HEK293 (cell line): ENCODE measurements at regions not wholly inside any gene's neighbourhood (a gene's known extent, or its start where the extent isn't known, plus 50 kb on each side); places are given as distances from the start of the nearest gene placed in this dataset.
A peak's percentile ranks its signal among the peaks of the same experiment; 100 is the strongest.

ENCODE experiments used
- CTCF ChIA-PET: fragments of 350-600 bp; formaldehyde crosslinking; extraction: SDS; loops from one replicate; lab custom pipeline; 2021; ENCODE audit warnings: antibody characterized with exemption; lab: Yijun Ruan, JAX
- POLR2A ChIA-PET: fragments of 300-600 bp; formaldehyde crosslinking; extraction: SDS; loops from one replicate; lab custom pipeline; 2020; ENCODE audit warnings: antibody characterized with exemption, inconsistent platforms; lab: Yijun Ruan, JAX
- H3K27ac ChIP-seq: fragments of 200-500 bp; sonication (Bioruptor generic); 2 replicates; pipeline ENCODE4 v1.5.1; 2014; ENCODE audit warnings: low read depth, low read length, control low read depth, inconsistent platforms; ENCODE audit errors: extremely low read depth
- H3K36me3 ChIP-seq, 2 experiments: fragments of 200-500 bp in 1 of 2; sonication (Bioruptor generic) in 1 of 2; 1 replicate in 1 of 2; 2 replicates in 1 of 2; pipeline ENCODE4 v1.5.1; 2014 to 2017; ENCODE audit warnings: inconsistent platforms in 2 of 2, low read length in 2 of 2; ENCODE audit not compliant: control insufficient read depth in 2 of 2, insufficient read depth in 1 of 2
- H3K4me1 ChIP-seq: fragments of 200-500 bp; sonication (Bioruptor generic); 2 replicates; pipeline ENCODE4 v1.5.1; 2014; ENCODE audit warnings: mild to moderate bottlenecking, low read length, inconsistent platforms; ENCODE audit not compliant: control insufficient read depth, insufficient read depth
- H3K4me3 ChIP-seq: 2 replicates; pipeline ENCODE4 v1.5.1; 2011; ENCODE audit warnings: low read depth, mild to moderate bottlenecking, control low read depth, low read length, moderate library complexity
- H3K9me3 ChIP-seq: fragments of 200-500 bp; sonication (Bioruptor generic); 2 replicates; pipeline ENCODE4 v1.5.1; 2014; ENCODE audit warnings: low read depth, low read length, inconsistent platforms; ENCODE audit not compliant: control insufficient read depth, insufficient read depth
- ATF2 ChIP-seq: fragments of 450-650 bp; formaldehyde crosslinking; IDR thresholded peaks from 2 replicates; pipeline ENCODE4 v1.5.1; 2016; ENCODE audit warnings: missing biosample characterization, missing genetic modification characterization, low read depth
- GLI2 ChIP-seq: fragments of 450-650 bp; formaldehyde crosslinking; IDR thresholded peaks from 2 replicates; pipeline ENCODE4; 2017; ENCODE audit warnings: missing biosample characterization, missing genetic modification characterization, low read depth, borderline replicate concordance
- KLF7 ChIP-seq: fragments of 450-650 bp; formaldehyde crosslinking; IDR thresholded peaks from 2 replicates; pipeline ENCODE4 v1.5.1; 2016; ENCODE audit warnings: missing biosample characterization, missing genetic modification characterization, borderline replicate concordance
- SETDB1 ChIP-seq: IDR thresholded peaks from one replicate; pipeline ENCODE4 v1.6.1; 2017; ENCODE audit warnings: mild to moderate bottlenecking, low read length, moderate library complexity, mixed read lengths; ENCODE audit not compliant: insufficient read length
- SP2 ChIP-seq: fragments of 450-650 bp; formaldehyde crosslinking; IDR thresholded peaks from 2 replicates; pipeline ENCODE4 v1.5.1; 2016; ENCODE audit warnings: missing biosample characterization, missing genetic modification characterization
- SP3 ChIP-seq: fragments of 450-650 bp; formaldehyde crosslinking; IDR thresholded peaks from 2 replicates; pipeline ENCODE4 v1.5.1; 2016; ENCODE audit warnings: missing biosample characterization, missing genetic modification characterization
- TCF7L2 ChIP-seq: IDR thresholded peaks from 2 replicates; pipeline ENCODE4 v1.6.1; 2011; ENCODE audit warnings: low read depth, mild to moderate bottlenecking, inconsistent platforms, low read length, moderate library complexity, borderline replicate concordance
- TRIM28 ChIP-seq: IDR thresholded peaks from 2 replicates; pipeline ENCODE4 v1.6.1; 2011; ENCODE audit warnings: low read length, control low read depth, borderline replicate concordance
- TSHZ1 ChIP-seq: fragments of 450-650 bp; formaldehyde crosslinking; IDR thresholded peaks from 2 replicates; pipeline ENCODE4 v1.5.1; 2016; ENCODE audit warnings: missing biosample characterization, missing genetic modification characterization, borderline replicate concordance
- WT1 ChIP-seq: fragments of 450-650 bp; formaldehyde crosslinking; IDR thresholded peaks from 2 replicates; pipeline ENCODE4 v1.5.1; 2016; ENCODE audit warnings: missing biosample characterization, missing genetic modification characterization
- ZBTB44 ChIP-seq: fragments of 450-650 bp; IDR thresholded peaks from 2 replicates; pipeline ENCODE4 v1.5.1; 2018; ENCODE audit warnings: missing biosample characterization, mild to moderate bottlenecking, missing genetic modification characterization
- ZIC2 ChIP-seq: fragments of 450-650 bp; formaldehyde crosslinking; IDR thresholded peaks from 2 replicates; pipeline ENCODE4 v1.5.1; 2016; ENCODE audit warnings: missing biosample characterization, missing genetic modification characterization
- ZNF23 ChIP-seq: fragments of 450-650 bp; formaldehyde crosslinking; IDR thresholded peaks from 2 replicates; pipeline ENCODE4 v1.5.1; 2016; ENCODE audit warnings: missing biosample characterization, missing genetic modification characterization, borderline replicate concordance
- ZNF341 ChIP-seq: fragments of 450-650 bp; formaldehyde crosslinking; IDR thresholded peaks from 2 replicates; pipeline ENCODE4; 2016; ENCODE audit warnings: low read depth, missing biosample characterization, missing genetic modification characterization
- ZNF510 ChIP-seq: fragments of 450-650 bp; formaldehyde crosslinking; IDR thresholded peaks from 2 replicates; pipeline ENCODE4 v1.5.1; 2018; ENCODE audit warnings: mild to moderate bottlenecking, missing genetic modification characterization, missing biosample characterization; ENCODE audit not compliant: insufficient replicate concordance
- ZNF560 ChIP-seq: fragments of 450-650 bp; formaldehyde crosslinking; IDR thresholded peaks from 2 replicates; pipeline ENCODE4 v1.5.1; 2017; ENCODE audit warnings: missing biosample characterization, missing genetic modification characterization, borderline replicate concordance
- ZNF561 ChIP-seq: fragments of 450-650 bp; IDR thresholded peaks from 2 replicates; pipeline ENCODE4 v1.5.1; 2018; ENCODE audit warnings: missing biosample characterization, missing genetic modification characterization, borderline replicate concordance
- ZNF626 ChIP-seq: fragments of 450-650 bp; sonication (Bioruptor Pico); formaldehyde crosslinking; IDR thresholded peaks from 2 replicates; pipeline ENCODE4 v1.5.1; 2018; ENCODE audit warnings: missing biosample characterization, missing genetic modification characterization, inconsistent platforms
- ZNF701 ChIP-seq: fragments of 450-650 bp; formaldehyde crosslinking; IDR thresholded peaks from 2 replicates; pipeline ENCODE4 v1.5.1; 2016; ENCODE audit warnings: missing biosample characterization, missing genetic modification characterization
- ZNF843 ChIP-seq: fragments of 450-650 bp; formaldehyde crosslinking; IDR thresholded peaks from 2 replicates; pipeline ENCODE4 v1.5.1; 2016; ENCODE audit warnings: missing biosample characterization, missing genetic modification characterization
- ZXDB ChIP-seq: fragments of 450-650 bp; formaldehyde crosslinking; IDR thresholded peaks from 2 replicates; pipeline ENCODE4 v1.5.1; 2016; ENCODE audit warnings: missing biosample characterization, missing genetic modification characterization

- TF ChIP-seq ZIC2 (peak; percentile 78), ATF2 (no peak)
- no peak overlapping the region for H3K27ac ChIP-seq
Observed at GRCh38 chr2:39607538-39608262, 58.0 kb upstream of the TMEM178A start.

GRCh38 chr2:39608263-39608575 lies 57.5 kb upstream of the TMEM178A start:
- no peaks in the 10 kb centered on the region for H3K36me3 ChIP-seq
- H3K4me1 ChIP-seq: no peaks in the 10 kb centered on the region
- H3K4me3 ChIP-seq: no peak overlapping the region
- no peak overlapping the region for H3K27ac ChIP-seq
- H3K9me3 ChIP-seq: no peaks in the 10 kb centered on the region
- TF ChIP-seq ZNF843 (no peak), SETDB1 (no peak), SP2 (no peak), ZNF626 (tag by site-specific recombination) (no peak), TRIM28 (no peak)
- ChIA-PET POLR2A (no interaction called here), CTCF (interaction anchor here (1.1 kb wide), 1 partner anchor 89 kb away, joined by 3 read pairs; no protein-coding TSS in a partner anchor)

More at GRCh38 chr2:39607538-39608262, 58.0 kb upstream of the TMEM178A start:
- Histone ChIP-seq H3K36me3 (no peaks in the 10 kb centered on the region), H3K4me1 (no peaks in the 10 kb centered on the region), H3K4me3 (no peak overlapping the region), H3K9me3 (no peaks in the 10 kb centered on the region)
- CTCF ChIA-PET: interaction anchor here (0.6 to 1.2 kb wide), 2 partner anchors 89 to 693 kb away, joined by 3 to 9 read pairs; no protein-coding TSS in a partner anchor
- POLR2A ChIA-PET: no interaction called here

GRCh38 chr2:39608686-39609441 lies 56.9 kb upstream of the TMEM178A start:
- Histone ChIP-seq H3K27ac (no peak overlapping the region), H3K36me3 (no peaks in the 10 kb centered on the region), H3K9me3 (no peaks in the 10 kb centered on the region), H3K4me3 (no peak overlapping the region), H3K4me1 (no peaks in the 10 kb centered on the region)
- ChIA-PET CTCF (interaction anchor here (0.8 to 1.1 kb wide), 2 partner anchors 88 to 177 kb away, joined by 3 read pairs; no protein-coding TSS in a partner anchor), POLR2A (no interaction called here)
- TF ChIP-seq TCF7L2 (no peak), ZNF701 (tag by site-specific recombination) (no peak)

DNA sequence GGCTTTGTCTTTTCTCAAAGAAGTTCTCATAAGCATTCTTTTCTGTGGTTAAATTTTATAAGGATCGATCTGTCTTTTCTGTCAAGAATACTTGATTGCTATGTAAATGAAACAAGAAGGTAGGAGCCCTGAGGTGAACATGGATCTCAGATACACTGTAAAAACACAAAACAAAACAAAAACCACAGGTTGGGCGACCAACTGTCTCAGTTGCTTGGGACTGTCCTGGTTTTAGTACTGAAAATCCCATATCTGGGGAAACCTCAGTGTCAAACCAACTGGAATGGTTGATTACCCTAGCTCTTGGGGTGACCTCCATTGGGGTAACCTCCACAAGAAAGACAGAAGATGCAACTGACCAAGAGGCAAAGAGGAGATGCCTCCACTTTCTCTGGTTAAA lies 55.8 kb upstream of the TMEM178A start:
- CTCF ChIA-PET: interaction anchor here (0.6 kb wide), 1 partner anchor 35 kb away, joined by 5 read pairs; no protein-coding TSS in a partner anchor
- Histone ChIP-seq H3K27ac (no peak overlapping the region), H3K4me1 (no peaks in the 10 kb centered on the region), H3K4me3 (no peak overlapping the region), H3K36me3 (no peaks in the 10 kb centered on the region), H3K9me3 (no peaks in the 10 kb centered on the region)
- POLR2A ChIA-PET: no interaction called here
- TF ChIP-seq ZNF561 (tag by site-specific recombination) (no peak), SP3 (tag by site-specific recombination) (no peak), TSHZ1 (tag by site-specific recombination) (no peak), ZNF23 (tag by site-specific recombination) (no peak), WT1 (tag by site-specific recombination) (no peak), ZNF341 (no peak), ZBTB44 (no peak), KLF7 (tag by site-specific recombination) (no peak), ZXDB (tag by site-specific recombination) (no peak), ZNF560 (no peak), ZNF510 (tag by site-specific recombination) (no peak), GLI2 (no peak), SETDB1 (no peak)
